ENCODE measurements at regions not wholly inside any gene's neighbourhood (a gene's known extent, or its start where the extent isn't known, plus 50 kb on each side); places are given as distances from the start of the nearest gene placed in this dataset.

DNA sequence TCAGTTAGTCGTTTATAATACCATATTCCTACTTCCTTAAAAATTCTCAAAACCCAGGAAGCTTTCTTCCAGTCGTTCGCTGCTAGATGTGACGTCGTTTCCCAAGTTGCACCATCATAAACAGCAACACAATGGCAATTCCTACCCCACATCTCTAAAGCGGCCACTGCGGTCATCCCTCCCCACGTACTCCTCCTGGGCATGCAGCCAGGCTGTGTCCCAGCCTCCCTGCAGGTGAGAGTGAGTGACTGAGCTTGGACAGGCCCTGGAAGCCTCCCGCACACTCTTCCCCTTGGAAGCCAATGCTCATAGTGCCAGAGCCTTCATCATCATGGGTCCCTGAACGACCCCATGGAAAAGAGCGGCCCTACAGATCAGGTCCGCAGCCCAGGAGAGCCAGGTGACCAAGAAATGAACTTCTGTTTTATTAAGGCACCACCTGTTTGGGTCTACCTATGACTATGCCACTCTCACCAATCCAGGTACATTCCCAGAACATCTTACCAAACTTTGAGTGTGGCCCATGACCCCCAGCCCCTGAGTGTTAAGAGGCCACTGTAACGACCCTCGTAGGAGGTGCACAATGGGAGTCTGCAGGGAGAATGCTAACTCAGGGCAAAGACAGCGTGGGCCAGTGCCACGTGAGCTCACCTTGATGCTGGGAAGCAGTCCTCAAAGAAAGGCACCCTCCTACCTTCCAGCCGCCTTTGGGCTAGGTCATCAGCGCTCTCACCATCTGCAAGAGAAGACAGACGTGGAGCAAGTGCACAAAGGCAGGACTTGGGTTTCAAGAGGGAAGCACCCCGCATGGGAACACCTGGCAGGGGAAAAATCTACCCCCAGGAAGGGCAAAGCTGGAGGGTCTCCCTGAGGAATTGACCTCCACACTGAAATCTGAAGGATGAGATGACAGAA lies 74.7 kb upstream of the RAB6C start:
- H3K4me3 Mint-ChIP-seq = no peak overlapping the region
- peaks cover 3% of the 10 kb centered on the region for H3K27me3 Mint-ChIP-seq (ENCODE audit: low read depth)
- H3K36me3 Mint-ChIP-seq (ENCODE audit: low read depth) = no peaks in the 10 kb centered on the region
- no peaks in the 10 kb centered on the region for H3K4me1 Mint-ChIP-seq
- TF ChIP-seq, protein P1, sequence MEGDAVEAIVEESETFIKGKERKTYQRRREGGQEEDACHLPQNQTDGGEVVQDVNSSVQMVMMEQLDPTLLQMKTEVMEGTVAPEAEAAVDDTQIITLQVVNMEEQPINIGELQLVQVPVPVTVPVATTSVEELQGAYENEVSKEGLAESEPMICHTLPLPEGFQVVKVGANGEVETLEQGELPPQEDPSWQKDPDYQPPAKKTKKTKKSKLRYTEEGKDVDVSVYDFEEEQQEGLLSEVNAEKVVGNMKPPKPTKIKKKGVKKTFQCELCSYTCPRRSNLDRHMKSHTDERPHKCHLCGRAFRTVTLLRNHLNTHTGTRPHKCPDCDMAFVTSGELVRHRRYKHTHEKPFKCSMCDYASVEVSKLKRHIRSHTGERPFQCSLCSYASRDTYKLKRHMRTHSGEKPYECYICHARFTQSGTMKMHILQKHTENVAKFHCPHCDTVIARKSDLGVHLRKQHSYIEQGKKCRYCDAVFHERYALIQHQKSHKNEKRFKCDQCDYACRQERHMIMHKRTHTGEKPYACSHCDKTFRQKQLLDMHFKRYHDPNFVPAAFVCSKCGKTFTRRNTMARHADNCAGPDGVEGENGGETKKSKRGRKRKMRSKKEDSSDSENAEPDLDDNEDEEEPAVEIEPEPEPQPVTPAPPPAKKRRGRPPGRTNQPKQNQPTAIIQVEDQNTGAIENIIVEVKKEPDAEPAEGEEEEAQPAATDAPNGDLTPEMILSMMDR (IDR thresholded peaks at IDR 0.05; ENCODE audit: unreplicated experiment in 3 of 3) = no peak
- no peak overlapping the region for H3K27ac Mint-ChIP-seq
- peaks cover 14% of the 10 kb centered on the region for H3K9me3 Mint-ChIP-seq

DNA sequence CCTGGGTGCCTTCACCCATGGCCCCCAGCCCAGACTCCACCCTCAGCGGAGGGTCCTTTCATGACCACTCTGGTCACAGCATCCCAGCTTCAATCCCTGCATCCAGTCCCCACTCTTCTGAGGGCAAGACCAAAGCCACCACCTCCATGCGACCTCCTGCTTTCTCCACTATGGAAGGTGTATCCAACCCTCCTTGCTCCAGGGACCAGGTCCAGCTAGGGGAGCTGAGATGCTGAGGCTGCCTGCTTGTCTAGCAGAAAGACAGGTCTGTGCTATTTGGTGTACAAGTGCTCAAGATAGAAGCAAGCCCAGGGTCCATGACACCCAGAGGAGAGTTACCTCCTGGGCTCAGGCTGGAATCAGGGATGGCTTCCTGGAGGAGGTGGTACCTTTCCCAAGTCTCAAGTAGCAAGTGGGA lies 73.8 kb upstream of the RAB6C start:
- no peak overlapping the region for H3K4me3 Mint-ChIP-seq
- H3K36me3 Mint-ChIP-seq (ENCODE audit: low read depth) = no peaks in the 10 kb centered on the region
- peaks cover 5% of the 10 kb centered on the region for H3K9me3 Mint-ChIP-seq
- no peak overlapping the region for H3K27ac Mint-ChIP-seq
- H3K27me3 Mint-ChIP-seq (ENCODE audit: low read depth) = peaks cover 3% of the 10 kb centered on the region
- TF ChIP-seq, protein P1 (IDR thresholded peaks at IDR 0.05; ENCODE audit: unreplicated experiment in 3 of 3) = no peak
- H3K4me1 Mint-ChIP-seq = no peaks in the 10 kb centered on the region

DNA sequence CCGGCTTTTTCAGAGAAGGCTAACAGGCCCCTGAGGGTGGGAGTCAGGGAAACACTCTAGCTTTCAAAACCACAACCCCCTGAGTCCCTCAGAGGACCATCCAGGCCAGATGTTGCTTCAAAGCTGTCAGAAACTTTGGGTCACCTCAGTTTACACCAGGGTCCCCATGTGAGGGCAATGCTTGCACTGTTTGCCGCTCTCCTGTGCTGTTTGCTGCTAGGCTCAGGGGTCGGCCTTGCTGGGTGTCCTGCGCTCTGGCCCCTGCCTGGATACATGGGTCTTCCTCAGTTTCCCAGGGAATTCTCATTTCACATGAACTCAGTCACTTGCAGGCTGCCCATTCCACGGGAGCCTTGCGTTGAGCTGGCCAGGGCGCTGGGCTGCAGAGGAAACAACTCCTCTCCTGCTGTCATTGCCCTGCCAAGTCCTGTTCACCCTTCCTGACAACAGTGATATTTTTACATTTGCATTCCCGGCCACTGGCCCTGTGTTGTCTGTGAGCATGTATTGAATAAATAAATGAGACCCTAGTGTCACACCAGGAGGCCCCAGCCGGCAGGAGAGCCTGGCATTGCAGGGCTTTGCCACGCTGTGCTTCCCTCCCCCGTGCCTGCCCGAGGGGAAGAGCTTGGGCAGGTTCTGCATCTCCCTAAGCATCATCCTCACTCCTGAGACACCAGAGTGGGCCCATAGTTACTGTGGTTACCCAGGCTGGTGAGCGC lies 73.2 kb upstream of the RAB6C start:
- Mint-ChIP-seq H3K4me3 (no peak overlapping the region), H3K36me3 (ENCODE audit: low read depth) (no peaks in the 10 kb centered on the region), H3K27me3 (ENCODE audit: low read depth) (peaks cover 3% of the 10 kb centered on the region), H3K4me1 (no peaks in the 10 kb centered on the region), H3K9me3 (peaks cover 2% of the 10 kb centered on the region), H3K27ac (no peak overlapping the region)
- TF ChIP-seq, protein P1 (IDR thresholded peaks at IDR 0.05; ENCODE audit: unreplicated experiment in 3 of 3) = no peak

DNA sequence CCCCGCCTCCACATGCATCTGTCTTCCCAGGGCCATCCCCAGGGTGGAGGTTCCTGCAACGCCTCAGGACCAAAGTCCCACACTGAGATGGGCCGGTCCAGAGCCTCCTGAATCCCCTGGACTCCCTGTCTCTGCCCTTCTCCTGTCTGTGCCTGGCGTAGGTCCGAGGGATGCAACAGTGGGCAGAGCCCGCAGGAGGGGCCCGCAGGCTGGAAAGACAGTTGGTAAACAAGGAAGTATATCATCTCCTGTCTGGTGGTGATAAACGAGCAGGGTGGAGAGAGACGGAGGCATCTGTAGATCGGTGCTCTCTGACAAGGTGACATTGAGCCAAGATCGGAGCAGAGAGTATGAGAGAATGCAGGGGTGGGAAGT lies 72.6 kb upstream of the RAB6C start:
- no peaks in the 10 kb centered on the region for H3K36me3 Mint-ChIP-seq (ENCODE audit: low read depth)
- no peak overlapping the region for H3K27ac Mint-ChIP-seq
- H3K27me3 Mint-ChIP-seq (ENCODE audit: low read depth) = peaks cover 3% of the 10 kb centered on the region
- TF ChIP-seq, protein P1 (IDR thresholded peaks at IDR 0.05; ENCODE audit: unreplicated experiment in 3 of 3) = no peak
- no peak overlapping the region for H3K4me3 Mint-ChIP-seq
- no peaks in the 10 kb centered on the region for H3K4me1 Mint-ChIP-seq
- H3K9me3 Mint-ChIP-seq = no peaks in the 10 kb centered on the region

DNA sequence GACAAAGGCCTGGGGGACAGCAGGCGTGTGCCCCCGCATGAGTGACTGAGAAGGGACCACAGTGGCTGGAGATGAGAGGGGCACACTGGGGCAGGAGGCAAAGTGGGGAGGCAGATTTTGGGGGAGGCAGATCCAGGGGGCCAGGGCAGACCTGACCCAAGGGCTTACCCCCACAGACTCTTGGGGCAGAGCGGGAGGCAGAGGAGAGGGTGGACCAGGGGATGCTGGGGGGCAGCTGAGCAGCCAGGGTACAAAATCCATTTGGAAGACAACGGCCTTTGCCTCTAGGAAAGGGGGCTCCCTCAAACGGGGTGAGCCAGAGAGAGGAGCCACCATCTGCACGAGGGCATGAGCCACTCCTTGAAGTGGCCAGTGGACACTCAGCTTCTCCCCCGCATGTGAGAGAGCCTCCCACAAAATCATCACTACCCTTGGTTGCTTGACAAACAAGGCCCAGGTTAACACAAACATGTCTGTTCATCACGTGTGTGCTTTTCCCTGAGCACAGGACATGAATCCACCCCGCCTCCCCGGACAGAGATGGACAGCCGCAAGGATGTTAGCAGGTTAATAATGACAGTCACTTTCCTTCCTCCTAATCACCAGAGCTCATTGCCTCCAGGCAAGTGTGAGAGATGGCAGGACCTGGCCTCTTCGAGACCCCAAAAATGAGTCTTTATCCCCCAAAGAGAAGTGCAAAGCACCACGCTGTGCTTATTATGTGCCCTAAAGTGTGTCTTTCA lies 72.0 kb upstream of the RAB6C start:
- H3K27ac Mint-ChIP-seq = no peak overlapping the region
- TF ChIP-seq, protein P1 (IDR thresholded peaks at IDR 0.05; ENCODE audit: unreplicated experiment in 3 of 3) = no peak
- no peak overlapping the region for H3K4me3 Mint-ChIP-seq
- no peaks in the 10 kb centered on the region for H3K4me1 Mint-ChIP-seq
- H3K9me3 Mint-ChIP-seq = no peaks in the 10 kb centered on the region
- no peaks in the 10 kb centered on the region for H3K36me3 Mint-ChIP-seq (ENCODE audit: low read depth)
- H3K27me3 Mint-ChIP-seq (ENCODE audit: low read depth) = peaks cover 3% of the 10 kb centered on the region

Data from nephron (organoid).